Glomerular endothelial cell (primary cell): ENCODE measurements at regions not wholly inside any gene's neighbourhood (a gene's known extent, or its start where the extent isn't known, plus 50 kb on each side); places are given as distances from the start of the nearest gene placed in this dataset.

Experiments
- DNase-seq: peaks from one replicate; pipeline ENCODE4 v3.0.0-alpha.2; 2011; ENCODE audit warnings: low read depth, low spot score; ENCODE audit errors: extremely low read depth

DNA sequence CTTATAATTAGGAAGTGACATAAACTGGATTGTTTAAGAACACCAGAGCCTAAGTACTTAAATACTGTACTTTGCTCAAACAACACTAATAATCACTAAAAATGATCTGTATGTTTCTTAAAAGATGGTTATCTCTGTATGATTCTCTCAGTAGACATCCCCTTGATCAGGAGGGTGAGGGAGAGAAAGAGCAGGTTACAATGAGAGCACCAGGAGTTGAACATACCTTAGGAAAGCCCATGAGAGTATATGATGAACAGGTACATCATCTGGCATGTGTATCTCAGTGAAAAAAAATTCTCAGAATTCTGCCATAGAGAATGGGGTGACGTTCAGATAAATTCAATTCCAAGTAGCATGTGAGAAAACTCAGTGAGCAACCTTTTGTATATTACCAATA is 59.9 kb upstream of the IL2 start:
- no peak for DNase-seq

DNA sequence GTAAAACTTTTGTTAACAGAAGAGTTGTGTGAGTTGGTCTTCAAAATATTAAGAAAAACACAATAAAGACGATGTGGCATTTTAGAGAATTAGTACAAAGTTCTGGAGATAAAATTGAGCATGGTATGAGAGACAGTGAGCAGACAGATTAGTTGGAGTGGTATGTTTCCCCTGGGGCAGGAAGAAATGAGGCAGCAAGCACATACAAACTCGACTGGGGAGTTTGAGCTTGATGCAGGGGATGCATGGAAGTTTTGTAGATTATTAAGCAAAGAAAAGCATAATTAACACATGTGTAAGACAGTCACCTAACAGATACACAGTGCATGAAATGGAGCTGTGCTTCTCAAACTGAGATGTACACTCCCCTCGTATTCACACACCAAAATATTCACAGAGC is 58.1 kb upstream of the IL2 start:
- no peak for DNase-seq

DNA sequence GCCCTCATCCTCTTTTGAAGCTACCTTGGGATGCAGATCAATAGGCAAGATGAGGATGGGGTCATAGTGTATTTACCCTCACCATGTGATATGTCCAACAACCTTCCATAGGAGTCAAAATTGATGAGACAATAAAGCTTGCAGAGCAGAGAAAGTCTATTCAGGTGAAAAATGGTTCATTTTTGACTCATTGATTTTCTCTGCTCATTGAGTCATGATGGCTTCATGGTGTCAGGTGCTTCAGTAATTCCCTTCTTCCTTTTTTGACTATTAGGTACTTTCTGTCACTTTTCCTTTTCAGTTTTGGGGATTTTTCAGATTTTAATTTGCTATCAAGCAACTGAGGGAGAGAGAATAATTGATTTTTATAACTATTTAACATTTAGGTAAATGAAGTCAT is 55.9 kb upstream of the IL2 start:
- no peak for DNase-seq

DNA sequence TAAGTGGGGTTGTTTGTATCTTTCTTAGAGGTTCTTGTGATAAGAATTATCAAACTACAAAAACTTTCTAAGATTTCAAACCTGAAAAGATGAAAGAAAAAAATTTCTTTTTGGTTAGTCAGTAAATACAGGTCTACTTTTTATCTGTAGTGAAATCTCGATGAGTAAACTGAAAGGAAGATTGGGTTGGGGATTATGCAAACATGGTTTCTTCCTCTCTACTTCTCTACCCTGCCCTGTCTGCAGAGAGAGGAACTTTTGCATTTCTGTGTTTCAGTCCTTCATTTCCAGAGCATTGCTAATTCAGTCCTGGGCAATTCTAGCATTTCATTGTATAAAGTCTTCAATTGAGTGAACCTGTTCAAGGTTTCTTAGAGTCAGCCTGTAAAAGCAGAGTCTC is 51.6 kb upstream of the IL2 start:
- DNase-seq = no peak
